Posterior vena cava (tissue), 2 donors: ENCODE measurements at regions not wholly inside any gene's neighbourhood (a gene's known extent, or its start where the extent isn't known, plus 50 kb on each side); places are given as distances from the start of the nearest gene placed in this dataset.

Source experiments
- DNase-seq: peaks from one replicate; pipeline ENCODE4 v3.0.0-alpha.2; 2020; ENCODE audit warnings: low spot score
- intact Hi-C, 2 donors: fragments of 100-400 bp; cut with DNase I; formaldehyde crosslinking; loops; one replicate each; pipeline versions ENCODE4 v1.14.1 to v1.14.2; 2022 to 2023
- donor health status: DM: yes; HTN: yes; CAD: no.
- donor health status: DM: yes; HTN: yes; CAD: no.

- intact Hi-C loops, result no loop called here
- DNase-seq, result peak; percentile 61
These were observed 349.6 kb upstream of the PCDH20 start for GRCh38 chr13:61765181-61765742.

GRCh38 chr13:61761690-61762089 is 346.0 kb upstream of the PCDH20 start:
- DNase-seq, result no peak

GRCh38 chr13:61760102-61760501 is 344.5 kb upstream of the PCDH20 start:
- intact Hi-C loops, result no loop called here
- DNase-seq, result no peak

More at GRCh38 chr13:61761690-61762089, 346.0 kb upstream of the PCDH20 start:
- intact Hi-C loops, result no loop called here

- no peak for DNase-seq
- intact Hi-C loops, result no loop called here
These were observed 340.4 kb upstream of the PCDH20 start for GRCh38 chr13:61756031-61756430.

- intact Hi-C loops, result no loop called here
These were observed 335.4 kb upstream of the PCDH20 start for GRCh38 chr13:61751039-61751438.

GRCh38 chr13:61738236-61738750 is 322.6 kb upstream of the PCDH20 start:
- no peak for DNase-seq
- intact Hi-C loops, result no loop called here

More at GRCh38 chr13:61751039-61751438, 335.4 kb upstream of the PCDH20 start:
- DNase-seq, result no peak

GRCh38 chr13:61734683-61735082 is 319.0 kb upstream of the PCDH20 start:
- intact Hi-C loops, result no loop called here
- DNase-seq, result no peak

- intact Hi-C loops, result no loop called here
- no peak for DNase-seq
These were observed 312.8 kb upstream of the PCDH20 start for GRCh38 chr13:61728471-61728870.

- intact Hi-C loops, result no loop called here
- DNase-seq, result no peak
These were observed 312.1 kb upstream of the PCDH20 start for GRCh38 chr13:61727767-61728166.

GRCh38 chr13:61725806-61726205 is 310.2 kb upstream of the PCDH20 start:
- intact Hi-C loops, result no loop called here
- peak; percentile 20 for DNase-seq

GRCh38 chr13:61722119-61722518 is 306.5 kb upstream of the PCDH20 start:
- no peak for DNase-seq
- intact Hi-C loops, result no loop called here

- intact Hi-C loops, result no loop called here
These were observed 297.0 kb upstream of the PCDH20 start for GRCh38 chr13:61712621-61713020.

GRCh38 chr13:61709258-61709657 is 293.6 kb upstream of the PCDH20 start:
- intact Hi-C loops, result no loop called here
- no peak for DNase-seq

More at GRCh38 chr13:61712621-61713020, 297.0 kb upstream of the PCDH20 start:
- DNase-seq, result no peak

GRCh38 chr13:61706899-61707298 is 291.2 kb upstream of the PCDH20 start:
- intact Hi-C loops, result no loop called here
- no peak for DNase-seq

GRCh38 chr13:61700620-61701019 is 285.0 kb upstream of the PCDH20 start:
- intact Hi-C loops, result no loop called here

GRCh38 chr13:61700181-61700580 is 284.5 kb upstream of the PCDH20 start:
- DNase-seq, result no peak
- intact Hi-C loops, result no loop called here

More at GRCh38 chr13:61700620-61701019, 285.0 kb upstream of the PCDH20 start:
- no peak for DNase-seq

GRCh38 chr13:61696676-61697075 is 281.0 kb upstream of the PCDH20 start:
- intact Hi-C loops, result no loop called here
- no peak for DNase-seq

- DNase-seq, result no peak
- intact Hi-C loops, result no loop called here
These were observed 279.5 kb upstream of the PCDH20 start for GRCh38 chr13:61695147-61695546.

- DNase-seq, result no peak
- intact Hi-C loops, result loop anchor here in 1 of 2 donors (5.0 kb wide), 1 partner anchor 475 kb away; no protein-coding TSS in a partner anchor
These were observed 277.0 kb upstream of the PCDH20 start for GRCh38 chr13:61692691-61693090.

- intact Hi-C loops, result no loop called here
- DNase-seq, result no peak
These were observed 270.0 kb upstream of the PCDH20 start for GRCh38 chr13:61685682-61686012.

- intact Hi-C loops, result no loop called here
- no peak for DNase-seq
These were observed 269.5 kb upstream of the PCDH20 start for GRCh38 chr13:61684976-61685681.
